ENCODE measurements at regions not wholly inside any gene's neighbourhood (a gene's known extent, or its start where the extent isn't known, plus 50 kb on each side); places are given as distances from the start of the nearest gene placed in this dataset.

GRCh38 chr5:138658676-138659075 is 83.5 kb upstream of the HSPA9 start:
- H3K27ac Mint-ChIP-seq: no peak overlapping the region
- H3K4me1 Mint-ChIP-seq: peaks cover 33 to 37% of the 10 kb centered on the region in 2 donors
- no peak overlapping the region for H3K4me3 Mint-ChIP-seq
- TF ChIP-seq CTCF (IDR thresholded peaks at IDR 0.05): no peak
- WGBS (ENCODE audit: insufficient coverage): 86% methylated on average over 6 of the region's 6 CpGs
- H3K4me1 ChIP-seq (ENCODE audit: control insufficient read depth, insufficient read depth, low read length): peaks cover 33% of the 10 kb centered on the region
- H3K4me3 ChIP-seq (ENCODE audit: low read length): no peak overlapping the region
- H3K9me3 ChIP-seq (ENCODE audit: control insufficient read depth, insufficient read depth, low read length): peaks cover 3% of the 10 kb centered on the region
- H3K27me3 Mint-ChIP-seq (ENCODE audit: low read depth in 2 of 2): peaks cover 82 to 93% of the 10 kb centered on the region in 2 donors
- DNase-seq: no peak
- no peak for ATAC-seq
- H3K36me3 ChIP-seq (ENCODE audit: control insufficient read depth, insufficient read depth, low read length): no peaks in the 10 kb centered on the region
- no peaks in the 10 kb centered on the region for H3K36me3 Mint-ChIP-seq
- intact Hi-C loops (cut with micrococcal nuclease): no loop called here
- no peak overlapping the region for H3K27ac ChIP-seq (ENCODE audit: low read length)
- no peaks in the 10 kb centered on the region for H3K9me3 Mint-ChIP-seq
- H3K27me3 ChIP-seq (ENCODE audit: control insufficient read depth, insufficient read depth, low read length): peaks cover 68% of the 10 kb centered on the region

- Histone ChIP-seq H3K27ac (ENCODE audit: low read length) (no peak overlapping the region), H3K27me3 (ENCODE audit: control insufficient read depth, insufficient read depth, low read length) (peaks cover 69% of the 10 kb centered on the region), H3K4me3 (ENCODE audit: low read length) (no peak overlapping the region), H3K4me1 (ENCODE audit: control insufficient read depth, insufficient read depth, low read length) (peaks cover 23% of the 10 kb centered on the region), H3K36me3 (ENCODE audit: control insufficient read depth, insufficient read depth, low read length) (no peaks in the 10 kb centered on the region), H3K9me3 (ENCODE audit: control insufficient read depth, insufficient read depth, low read length) (no peaks in the 10 kb centered on the region)
- Mint-ChIP-seq H3K9me3 (no peaks in the 10 kb centered on the region), H3K27ac (no peak overlapping the region), H3K4me3 (no peak overlapping the region), H3K4me1 (peaks cover 23 to 27% of the 10 kb centered on the region in 2 donors), H3K36me3 (no peaks in the 10 kb centered on the region), H3K27me3 (ENCODE audit: low read depth in 2 of 2) (peaks cover 79 to 93% of the 10 kb centered on the region in 2 donors)
- no peak for ATAC-seq
- 92% methylated on average over 4 of the region's 4 CpGs for WGBS (ENCODE audit: insufficient coverage)
- TF ChIP-seq CTCF (IDR thresholded peaks at IDR 0.05): no peak
- DNase-seq: no peak
- intact Hi-C loops (cut with micrococcal nuclease): no loop called here
Observed at GRCh38 chr5:138657360-138657759, 82.2 kb upstream of the HSPA9 start.

GRCh38 chr5:138656916-138657315 is 81.7 kb upstream of the HSPA9 start:
- no peak overlapping the region for H3K27ac Mint-ChIP-seq

More at GRCh38 chr5:138656916-138657315, 81.7 kb upstream of the HSPA9 start:
- Mint-ChIP-seq H3K9me3 (no peaks in the 10 kb centered on the region), H3K27me3 (ENCODE audit: low read depth in 2 of 2) (peaks cover 74 to 91% of the 10 kb centered on the region in 2 donors), H3K36me3 (no peaks in the 10 kb centered on the region), H3K4me1 (peaks cover 24 to 27% of the 10 kb centered on the region in 2 donors), H3K4me3 (no peak overlapping the region)
- DNase-seq (no peak), ATAC-seq (no peak)
- peaks cover 23% of the 10 kb centered on the region for H3K4me1 ChIP-seq (ENCODE audit: control insufficient read depth, insufficient read depth, low read length)
- H3K4me3 ChIP-seq (ENCODE audit: low read length): no peak overlapping the region
- no peak overlapping the region for H3K27ac ChIP-seq (ENCODE audit: low read length)
- H3K27me3 ChIP-seq (ENCODE audit: control insufficient read depth, insufficient read depth, low read length): peaks cover 71% of the 10 kb centered on the region
- H3K9me3 ChIP-seq (ENCODE audit: control insufficient read depth, insufficient read depth, low read length): no peaks in the 10 kb centered on the region
- TF ChIP-seq CTCF (IDR thresholded peaks at IDR 0.05): no peak
- intact Hi-C loops (cut with micrococcal nuclease): no loop called here
- no peaks in the 10 kb centered on the region for H3K36me3 ChIP-seq (ENCODE audit: control insufficient read depth, insufficient read depth, low read length)
- 87% methylated on average over 4 of the region's 4 CpGs for WGBS (ENCODE audit: insufficient coverage)
